ENCODE measurements at regions not wholly inside any gene's neighbourhood (a gene's known extent, or its start where the extent isn't known, plus 50 kb on each side); places are given as distances from the start of the nearest gene placed in this dataset.

- TF ChIP-seq CTCF (IDR thresholded peaks at IDR 0.05 in 4 of 5, conservative IDR thresholded peaks at IDR 0.05 in 1 of 5) (no peak), POLR2A (IDR thresholded peaks at IDR 0.05) (no peak)
These were observed 81.5 kb upstream of the SYPL1 start for GRCh38 chr7:106193661-106194060.

Measured in gastrocnemius medialis (tissue), 4 donors.